NT2/D1 (cell line): ENCODE measurements at regions not wholly inside any gene's neighbourhood (a gene's known extent, or its start where the extent isn't known, plus 50 kb on each side); places are given as distances from the start of the nearest gene placed in this dataset.
"Not testable (repeated sequence)": the region's sequence is repeated elsewhere in the genome, so short reads cannot be mapped to it uniquely, and the experiment has no call there.

Experiments used
- SUZ12 ChIP-seq: IDR thresholded peaks from 2 replicates; pipeline ENCODE4 v1.6.1; 2011; ENCODE audit not compliant: insufficient read length, insufficient read depth; ENCODE audit errors: extremely low read depth
- YY1 ChIP-seq: IDR thresholded peaks from 2 replicates; pipeline ENCODE4 v1.6.1; 2011; ENCODE audit not compliant: insufficient read length, insufficient read depth
- ZNF274 ChIP-seq: IDR thresholded peaks from 2 replicates; pipeline ENCODE4 v1.6.1; 2011; ENCODE audit warnings: mild to moderate bottlenecking, low read depth, low read length

DNA sequence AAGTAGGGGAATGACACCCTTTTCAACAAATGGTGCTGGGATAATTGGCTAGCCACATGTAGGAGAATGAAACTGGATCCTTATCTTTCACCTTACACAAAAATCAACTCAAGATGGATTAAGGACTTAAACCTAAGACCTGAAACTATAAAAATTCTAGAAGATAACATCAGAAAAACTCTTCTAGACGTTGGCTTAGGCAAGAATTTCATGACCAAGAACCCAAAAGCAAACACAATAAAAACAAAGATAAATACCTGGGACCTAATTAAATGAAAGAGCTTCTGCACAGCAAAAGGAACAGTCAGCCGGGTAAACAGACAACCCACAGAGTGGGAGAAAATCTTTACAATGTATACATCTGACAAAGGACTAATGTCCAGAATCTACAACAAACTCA lies 345.5 kb downstream of the GPD2 start:
- not testable (repeated sequence) for TF ChIP-seq SUZ12, ZNF274, YY1
